CD4-positive, alpha-beta T cell treated with Interleukin-17A for 1 hour (primary cell): ENCODE measurements at regions not wholly inside any gene's neighbourhood (a gene's known extent, or its start where the extent isn't known, plus 50 kb on each side); places are given as distances from the start of the nearest gene placed in this dataset.
"Not testable (repeated sequence)": the region's sequence is repeated elsewhere in the genome, so short reads cannot be mapped to it uniquely, and the experiment has no call there.

Experiments
- DNase-seq: peaks from one replicate; pipeline ENCODE4 v3.0.0-alpha.2; 2020

GRCh38 chr6:47407300-47408281 lies 70.0 kb upstream of the CD2AP start:
- DNase-seq, result no peak

- peak; percentile 70 for DNase-seq
These were observed 63.7 kb upstream of the CD2AP start for GRCh38 chr6:47413752-47414422.

GRCh38 chr6:47414423-47415167 lies 63.0 kb upstream of the CD2AP start:
- peak; percentile 52 for DNase-seq

GRCh38 chr6:47416396-47417345 lies 60.9 kb upstream of the CD2AP start:
- DNase-seq, result no peak

- no peak for DNase-seq
These were observed 58.0 kb upstream of the CD2AP start for GRCh38 chr6:47419621-47420020.

GRCh38 chr6:47420394-47421371 lies 56.9 kb upstream of the CD2AP start:
- DNase-seq, result no peak

- DNase-seq, result no peak
These were observed 54.5 kb upstream of the CD2AP start for GRCh38 chr6:47423079-47423478.

GRCh38 chr6:47424436-47424836 lies 53.2 kb upstream of the CD2AP start:
- DNase-seq, result no peak

GRCh38 chr6:47425724-47426123 lies 51.9 kb upstream of the CD2AP start:
- DNase-seq, result not testable (repeated sequence)

- no peak for DNase-seq
These were observed 50.9 kb upstream of the CD2AP start for GRCh38 chr6:47426524-47427302.

GRCh38 chr6:47427680-47428079 lies 49.9 kb upstream of the CD2AP start:
- DNase-seq, result no peak
